ENCODE measurements at regions not wholly inside any gene's neighbourhood (a gene's known extent, or its start where the extent isn't known, plus 50 kb on each side); places are given as distances from the start of the nearest gene placed in this dataset.

- no peak for TF ChIP-seq ZNF274 (IDR thresholded peaks at IDR 0.05; ENCODE audit: insufficient read depth, insufficient read length)
- TF ChIP-seq MYC (IDR thresholded peaks at IDR 0.05; ENCODE audit: insufficient read depth, insufficient read length, insufficient replicate concordance, low read length, severe bottlenecking), result no peak
- no peak for TF ChIP-seq KDM1A (IDR thresholded peaks at IDR 0.05; ENCODE audit: borderline replicate concordance)
- TF ChIP-seq GABPA (IDR thresholded peaks at IDR 0.05; ENCODE audit: low read depth), result no peak
- TF ChIP-seq, protein P1, sequence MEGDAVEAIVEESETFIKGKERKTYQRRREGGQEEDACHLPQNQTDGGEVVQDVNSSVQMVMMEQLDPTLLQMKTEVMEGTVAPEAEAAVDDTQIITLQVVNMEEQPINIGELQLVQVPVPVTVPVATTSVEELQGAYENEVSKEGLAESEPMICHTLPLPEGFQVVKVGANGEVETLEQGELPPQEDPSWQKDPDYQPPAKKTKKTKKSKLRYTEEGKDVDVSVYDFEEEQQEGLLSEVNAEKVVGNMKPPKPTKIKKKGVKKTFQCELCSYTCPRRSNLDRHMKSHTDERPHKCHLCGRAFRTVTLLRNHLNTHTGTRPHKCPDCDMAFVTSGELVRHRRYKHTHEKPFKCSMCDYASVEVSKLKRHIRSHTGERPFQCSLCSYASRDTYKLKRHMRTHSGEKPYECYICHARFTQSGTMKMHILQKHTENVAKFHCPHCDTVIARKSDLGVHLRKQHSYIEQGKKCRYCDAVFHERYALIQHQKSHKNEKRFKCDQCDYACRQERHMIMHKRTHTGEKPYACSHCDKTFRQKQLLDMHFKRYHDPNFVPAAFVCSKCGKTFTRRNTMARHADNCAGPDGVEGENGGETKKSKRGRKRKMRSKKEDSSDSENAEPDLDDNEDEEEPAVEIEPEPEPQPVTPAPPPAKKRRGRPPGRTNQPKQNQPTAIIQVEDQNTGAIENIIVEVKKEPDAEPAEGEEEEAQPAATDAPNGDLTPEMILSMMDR (IDR thresholded peaks at IDR 0.05 in 2 of 3, conservative IDR thresholded peaks at IDR 0.05 in 1 of 3; ENCODE audit: control insufficient read depth in 2 of 3, extremely low read depth in 1 of 3, insufficient read depth in 1 of 3, low read depth in 3 of 3, low read length in 3 of 3), result no peak
- no peak for TF ChIP-seq ZNF384 (IDR thresholded peaks at IDR 0.05; ENCODE audit: borderline replicate concordance, low read depth, low read length)
- no peak for TF ChIP-seq ASH2L (IDR thresholded peaks at IDR 0.05; ENCODE audit: borderline replicate concordance, low read depth)
- TF ChIP-seq, protein P2, sequence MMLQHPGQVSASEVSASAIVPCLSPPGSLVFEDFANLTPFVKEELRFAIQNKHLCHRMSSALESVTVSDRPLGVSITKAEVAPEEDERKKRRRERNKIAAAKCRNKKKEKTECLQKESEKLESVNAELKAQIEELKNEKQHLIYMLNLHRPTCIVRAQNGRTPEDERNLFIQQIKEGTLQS (IDR thresholded peaks at IDR 0.05; ENCODE audit: borderline replicate concordance, extremely low read depth, low read depth, low read length), result no peak
- TF ChIP-seq CEBPB (IDR thresholded peaks at IDR 0.05; ENCODE audit: borderline replicate concordance in 1 of 2, low read depth in 2 of 2, low read length in 2 of 2), result no peak
- no peak for TF ChIP-seq SMAD1 (IDR thresholded peaks at IDR 0.05; ENCODE audit: low read depth, partially characterized antibody)
- TF ChIP-seq EP300 (IDR thresholded peaks at IDR 0.05; ENCODE audit: borderline replicate concordance in 1 of 2, control insufficient read depth in 1 of 2, low read depth in 2 of 2, low read length in 2 of 2), result no peak
- TF ChIP-seq EZH2 (IDR thresholded peaks at IDR 0.05; ENCODE audit: borderline replicate concordance, control insufficient read depth, low read depth, low read length), result no peak
- no peak for TF ChIP-seq ZSCAN29 (IDR thresholded peaks at IDR 0.05)
These were observed 442.3 kb downstream of the GPATCH2 start for GRCh38 chr1:217188280-217189237.

All from GM12878 (cell line).